ENCODE measurements at regions not wholly inside any gene's neighbourhood (a gene's known extent, or its start where the extent isn't known, plus 50 kb on each side); places are given as distances from the start of the nearest gene placed in this dataset.
"Not testable (repeated sequence)": the region's sequence is repeated elsewhere in the genome, so short reads cannot be mapped to it uniquely, and the experiment has no call there.

DNA sequence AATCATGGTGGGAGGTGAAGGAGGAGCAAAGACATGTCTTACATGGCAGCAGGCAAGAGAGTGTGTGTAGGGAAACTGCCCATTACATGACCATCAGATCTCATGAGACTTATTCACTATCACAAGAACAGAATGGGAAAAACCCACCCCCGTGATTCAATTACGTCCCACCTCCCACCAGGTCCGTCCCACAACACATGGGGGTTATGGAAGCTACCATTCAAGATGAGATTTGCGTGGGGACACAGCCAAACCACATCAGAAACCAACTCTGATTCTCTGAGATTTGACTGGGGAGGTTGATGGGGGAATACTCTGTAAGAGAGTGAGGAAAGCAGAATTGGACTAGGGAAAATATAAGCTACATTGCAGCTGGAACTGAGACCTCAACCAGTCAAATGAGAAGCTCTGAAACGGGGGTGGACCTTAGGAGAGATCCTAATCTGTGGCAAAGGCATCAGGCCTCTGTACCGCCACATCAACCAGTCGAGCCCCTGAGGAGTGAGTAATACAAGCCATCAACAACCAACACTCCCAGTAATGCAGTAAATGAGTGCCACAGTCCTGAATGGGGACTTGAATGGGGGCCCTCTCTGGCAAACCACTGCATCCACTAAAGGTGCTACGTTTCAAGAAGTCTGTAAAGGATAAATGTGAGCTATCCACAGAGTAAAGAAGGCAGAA is 207.9 kb upstream of the GADL1 start:
- FAIRE-seq, result no peak

DNA sequence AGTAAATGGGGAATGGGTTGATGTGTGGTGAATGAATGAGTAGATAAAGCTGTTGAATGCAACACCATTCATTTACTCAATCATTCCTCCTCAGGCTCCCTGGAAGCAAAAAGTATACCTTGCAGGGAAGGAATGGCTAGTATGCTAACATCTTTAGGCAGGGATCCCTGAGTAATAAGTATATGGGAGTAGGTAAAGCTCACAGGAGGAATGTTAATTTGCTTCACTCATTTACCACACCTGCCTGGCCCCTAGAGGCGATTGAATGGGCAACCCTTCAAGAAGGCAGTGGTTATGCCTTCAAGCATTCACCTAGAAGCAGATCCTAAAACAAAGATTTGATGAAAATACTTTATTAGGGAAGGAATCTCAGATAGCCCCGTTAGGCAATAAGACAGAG is 208.7 kb upstream of the GADL1 start:
- FAIRE-seq, result no peak

GRCh38 chr3:31103623-31104180 is 209.2 kb upstream of the GADL1 start:
- FAIRE-seq, result no peak

DNA sequence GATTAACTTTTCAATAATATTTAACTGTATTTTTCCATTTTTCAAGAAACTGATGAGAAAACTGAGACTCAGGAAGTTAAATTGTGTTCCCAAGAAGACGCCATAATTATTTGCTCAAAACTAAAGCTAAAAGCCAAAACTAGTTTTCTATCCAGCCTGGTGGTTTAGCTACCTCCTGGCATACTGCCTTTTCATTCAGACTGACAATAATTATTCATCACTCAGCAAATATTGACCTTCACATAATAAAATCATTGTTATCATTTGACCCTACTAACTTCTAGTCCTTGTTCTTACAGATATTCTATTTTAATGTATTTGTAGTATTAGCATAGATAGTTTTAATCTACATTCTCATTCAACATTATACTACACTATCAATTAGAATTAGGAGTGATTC is 210.6 kb upstream of the GADL1 start:
- FAIRE-seq, result no peak

DNA sequence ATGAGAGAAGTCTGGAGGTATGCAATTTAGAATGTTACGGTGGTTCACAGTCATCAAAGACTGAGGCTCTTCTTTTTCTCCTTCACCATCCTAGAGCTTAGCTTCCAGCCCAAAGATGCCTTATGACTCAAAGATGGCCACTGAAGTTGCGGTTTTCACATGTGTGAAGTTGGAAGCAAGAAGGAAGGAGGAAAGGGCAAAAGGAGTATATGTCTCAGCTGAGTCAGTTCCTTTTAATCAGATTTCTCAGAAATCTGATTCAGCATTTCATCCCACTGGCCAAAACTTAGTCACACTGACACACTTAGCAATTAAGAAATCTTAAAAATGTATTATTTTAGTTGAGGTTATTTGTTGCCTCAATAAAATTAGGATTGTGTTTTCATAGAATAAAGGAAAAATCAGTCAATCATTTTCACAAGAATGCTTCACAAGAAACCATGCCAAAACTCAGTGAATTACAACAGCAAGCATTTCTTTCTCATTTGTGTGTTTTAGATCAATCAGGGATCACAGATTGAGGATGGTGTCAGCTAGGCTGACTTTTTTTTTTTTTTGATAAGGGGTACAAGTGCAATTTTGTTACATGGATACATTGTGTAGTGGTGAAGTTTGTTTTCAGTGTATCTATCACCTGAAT is 211.1 kb upstream of the GADL1 start:
- no peak for FAIRE-seq

DNA sequence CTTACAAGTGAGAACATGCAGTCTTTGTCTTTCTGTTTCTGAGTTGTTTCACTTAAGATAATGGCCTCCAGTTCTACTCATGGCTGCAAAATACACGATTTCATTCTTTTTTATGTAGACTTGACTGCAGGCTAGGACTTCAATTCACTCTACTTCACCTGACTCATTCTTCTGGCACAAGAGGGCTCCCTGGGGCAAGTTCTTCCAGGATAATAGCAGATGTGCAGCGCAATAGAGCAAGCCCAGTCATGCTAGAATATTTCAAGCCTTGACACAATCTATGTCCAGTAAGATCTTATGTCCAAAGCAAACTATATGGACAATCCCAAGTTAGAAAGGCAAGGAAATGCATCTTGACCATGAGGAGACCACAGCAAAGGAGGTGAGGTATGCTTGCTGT is 211.7 kb upstream of the GADL1 start:
- no peak for FAIRE-seq

GRCh38 chr3:31106912-31107311 is 212.5 kb upstream of the GADL1 start:
- no peak for FAIRE-seq

DNA sequence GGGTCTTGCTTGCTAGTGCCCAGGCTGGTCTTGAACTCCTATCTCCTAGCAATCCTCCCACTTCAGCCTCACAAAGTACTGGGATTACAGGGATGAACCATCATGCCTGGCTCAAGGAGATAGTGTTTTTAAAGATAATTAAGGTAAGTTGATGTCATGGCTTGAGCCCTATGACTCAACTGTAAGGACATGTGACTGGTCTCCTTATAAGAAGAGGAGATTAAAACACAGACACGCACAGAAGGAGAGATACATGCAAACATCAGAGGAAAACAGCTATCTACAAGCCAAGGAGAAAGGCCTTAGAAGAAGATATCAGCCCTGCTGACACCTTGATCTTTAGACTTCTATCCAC is 220.4 kb upstream of the GADL1 start:
- FAIRE-seq, result no peak

DNA sequence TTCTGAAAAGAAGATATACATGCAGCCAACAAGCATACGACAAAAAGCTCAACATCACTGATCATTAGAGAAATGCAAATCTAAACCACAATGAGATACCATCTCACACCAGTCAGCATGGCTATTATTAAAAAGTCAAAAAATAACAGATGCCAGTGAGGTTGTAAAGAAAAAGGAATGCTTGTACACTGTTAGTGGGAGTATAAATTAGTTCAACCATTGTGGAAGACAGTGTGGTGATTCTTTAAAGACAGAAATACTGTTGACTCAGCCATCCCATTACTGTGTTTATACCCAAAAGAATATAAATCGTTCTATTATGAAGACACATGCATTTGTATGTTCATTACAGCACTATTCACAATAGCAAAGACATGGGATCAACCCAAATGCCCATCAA is 221.1 kb upstream of the GADL1 start:
- FAIRE-seq, result not testable (repeated sequence)

DNA sequence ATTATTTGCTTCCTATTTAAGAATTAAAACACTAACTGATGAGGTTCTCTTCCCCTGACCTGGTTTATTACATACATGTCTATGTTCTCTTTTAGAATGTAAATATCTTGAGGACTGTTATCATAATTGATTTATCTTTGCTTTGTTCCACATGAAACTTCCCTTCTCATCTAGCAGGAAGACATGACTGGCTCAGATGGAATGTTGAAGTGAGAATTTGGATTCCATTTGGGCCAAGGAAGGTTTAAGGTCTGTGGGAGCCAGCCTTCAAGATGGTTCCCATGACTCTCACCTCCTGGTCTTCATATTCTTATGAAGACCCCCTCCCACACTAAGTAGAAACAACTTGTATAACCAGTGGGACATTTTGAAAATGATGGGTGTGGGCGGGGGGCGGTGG is 222.2 kb upstream of the GADL1 start:
- no peak for FAIRE-seq

DNA sequence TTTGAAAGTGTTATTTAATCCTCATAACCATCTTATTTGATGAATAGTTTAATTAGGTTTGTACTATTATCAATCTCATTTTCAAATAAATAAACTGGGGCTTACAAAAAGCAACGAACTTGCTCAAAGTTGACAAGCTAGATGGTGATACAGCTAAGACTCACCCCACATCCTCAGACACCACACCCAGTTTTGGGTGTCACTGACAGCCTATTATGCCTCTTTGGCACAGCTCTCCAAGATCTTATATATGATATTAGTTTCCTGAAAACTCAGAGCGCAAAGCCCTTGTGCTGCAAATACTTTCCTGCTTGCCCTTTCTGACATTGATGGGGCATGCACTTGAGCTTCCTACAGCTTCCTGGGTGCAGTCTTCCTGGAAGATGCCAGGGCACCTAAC is 223.4 kb upstream of the GADL1 start:
- no peak for FAIRE-seq

GRCh38 chr3:31124373-31124772 is 229.9 kb upstream of the GADL1 start:
- FAIRE-seq, result no peak

GRCh38 chr3:31125413-31126020 is 231.1 kb upstream of the GADL1 start:
- FAIRE-seq, result no peak

DNA sequence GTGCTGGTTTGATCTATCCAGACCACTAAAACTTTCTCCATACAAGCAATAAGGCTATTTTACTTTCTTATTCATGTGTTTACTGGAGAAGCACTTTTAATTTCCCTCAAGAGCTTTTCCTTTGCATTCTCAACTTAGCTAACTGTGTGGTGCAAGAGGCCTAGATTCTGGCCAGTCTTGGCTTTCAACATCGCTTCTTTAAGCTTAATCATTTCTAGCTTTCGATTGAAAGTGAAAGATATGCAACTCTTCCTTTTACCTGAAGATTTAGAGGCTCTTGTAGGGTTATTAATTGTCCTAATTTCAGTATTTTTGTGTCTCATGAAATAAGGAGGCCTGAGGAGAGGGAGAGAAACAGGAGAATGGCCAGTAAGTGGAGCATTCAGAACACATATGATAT is 234.8 kb upstream of the GADL1 start:
- no peak for FAIRE-seq

DNA sequence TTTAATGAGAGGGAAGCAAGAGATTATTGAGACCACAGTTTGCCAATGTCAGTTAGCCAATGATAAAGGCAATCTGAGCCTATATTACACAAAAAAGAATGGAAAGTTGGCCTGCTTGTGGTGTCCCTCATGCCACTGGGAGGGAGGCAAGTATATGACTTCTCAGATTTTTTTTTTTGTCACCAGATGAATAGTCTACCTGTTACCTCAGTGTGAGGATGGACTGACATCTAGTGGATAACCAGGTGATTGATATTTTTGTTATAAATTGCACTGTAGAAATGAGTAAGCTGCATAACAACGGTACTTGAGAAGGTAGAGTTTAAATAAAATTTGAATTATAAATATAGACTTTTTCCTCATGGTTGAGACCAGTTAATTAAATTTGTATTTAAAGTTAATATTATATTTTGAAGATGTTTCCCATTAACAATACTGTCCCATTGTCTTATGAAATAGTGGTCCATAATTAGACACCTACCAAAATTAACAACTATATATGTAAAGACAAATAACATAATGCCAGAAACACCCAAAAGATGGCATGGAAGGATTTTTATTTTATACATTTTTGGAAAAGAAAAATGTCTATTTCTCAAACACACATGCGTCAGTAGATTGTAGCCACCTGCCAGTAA is 237.8 kb upstream of the GADL1 start:
- FAIRE-seq, result peak; percentile 24

- FAIRE-seq, result no peak
Measured at GRCh38 chr3:31133541-31133940, 239.1 kb upstream of the GADL1 start.

DNA sequence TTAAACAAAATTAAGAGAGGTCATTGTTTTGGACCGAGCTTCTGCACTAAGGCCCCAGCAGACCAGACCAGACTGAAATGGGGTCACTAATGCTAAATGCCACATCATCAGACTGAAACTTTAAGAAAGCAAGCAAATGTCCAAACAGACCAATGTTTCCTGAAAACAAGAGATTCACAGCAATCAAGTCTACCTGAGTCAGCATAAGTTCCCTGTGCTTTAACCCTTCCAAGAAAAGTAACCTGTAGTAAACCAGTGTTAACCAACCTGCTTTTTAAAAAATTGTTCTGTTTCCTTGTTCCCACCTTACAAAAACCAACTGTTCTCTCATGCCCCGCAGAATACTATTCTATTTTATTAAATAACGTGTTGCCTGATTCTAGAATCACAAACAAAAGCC is 241.1 kb upstream of the GADL1 start:
- no peak for FAIRE-seq

DNA sequence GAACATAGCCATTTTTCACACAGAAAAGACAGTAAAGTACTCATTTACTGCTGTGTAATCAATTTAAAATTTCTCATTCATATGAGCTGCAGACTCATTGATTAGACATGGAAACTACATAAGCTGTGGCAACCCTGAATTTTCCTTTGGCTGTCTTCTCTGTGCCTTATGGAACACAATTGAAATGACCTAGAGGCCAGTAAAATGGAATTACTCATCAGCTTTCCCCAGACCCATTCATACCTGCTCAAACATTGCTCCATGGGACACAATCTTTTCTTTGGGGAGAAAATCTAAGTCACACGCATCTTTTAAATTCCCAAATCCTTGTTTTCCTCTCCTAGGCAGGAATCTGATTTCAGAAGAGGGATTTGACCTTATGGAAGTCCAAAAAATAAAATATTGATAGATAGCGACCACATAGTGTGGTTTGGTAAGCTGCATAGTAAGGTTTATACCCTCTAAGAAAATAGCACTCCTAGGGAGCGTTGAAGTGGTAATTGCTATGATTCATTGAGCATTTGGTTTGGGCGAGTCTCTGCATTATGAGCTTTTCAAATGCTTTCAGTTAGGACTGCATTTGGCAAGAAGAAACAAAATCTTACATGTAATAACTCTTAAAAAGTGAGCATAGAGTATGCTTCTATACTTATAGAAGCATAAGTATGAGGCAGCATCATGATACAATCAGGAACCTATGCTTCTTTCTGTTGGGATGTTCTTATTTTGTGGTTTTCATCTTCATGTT is 243.4 kb upstream of the GADL1 start:
- no peak for FAIRE-seq

GRCh38 chr3:31140470-31140869 is 246.0 kb upstream of the GADL1 start:
- no peak for FAIRE-seq

DNA sequence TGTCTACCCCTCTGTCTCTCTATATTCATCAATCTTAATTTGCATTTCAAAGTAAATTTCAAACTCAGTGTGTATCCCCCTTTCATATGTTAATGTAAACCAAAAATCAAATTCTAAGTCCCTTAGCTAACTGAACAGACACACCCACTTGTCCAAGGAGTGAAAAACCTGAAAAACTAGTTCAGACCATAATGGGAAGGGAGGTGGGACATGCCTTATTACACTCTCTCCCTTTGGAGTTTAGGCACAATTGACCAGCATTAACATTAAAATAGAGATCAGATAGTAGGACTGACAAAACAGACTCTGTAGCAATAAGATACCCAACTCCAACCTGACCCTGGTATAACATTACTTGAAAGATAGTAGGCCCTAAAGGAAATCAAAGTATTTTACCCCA is 247.7 kb upstream of the GADL1 start:
- no peak for FAIRE-seq

DNA sequence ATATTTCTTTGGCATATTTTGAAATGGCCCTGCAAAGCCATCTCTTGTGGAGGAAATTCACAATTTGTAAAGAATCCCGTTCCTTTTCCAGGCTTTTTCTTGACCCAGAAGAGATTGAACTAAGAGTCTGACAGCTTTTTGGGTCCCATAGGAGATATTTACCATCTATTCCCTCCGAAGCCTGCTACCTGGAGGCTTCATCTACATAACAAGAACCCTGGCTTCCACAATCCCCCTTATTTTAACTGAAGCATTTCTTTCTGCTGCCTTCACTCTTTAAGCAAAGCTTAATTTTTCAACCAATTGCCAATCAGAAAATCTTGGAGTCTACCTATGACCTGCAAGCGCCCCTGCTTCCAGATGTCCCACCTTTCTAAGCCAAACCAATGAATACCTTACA is 248.1 kb upstream of the GADL1 start:
- FAIRE-seq, result no peak

- FAIRE-seq, result no peak
Measured at GRCh38 chr3:31145062-31145461, 250.6 kb upstream of the GADL1 start.

DNA sequence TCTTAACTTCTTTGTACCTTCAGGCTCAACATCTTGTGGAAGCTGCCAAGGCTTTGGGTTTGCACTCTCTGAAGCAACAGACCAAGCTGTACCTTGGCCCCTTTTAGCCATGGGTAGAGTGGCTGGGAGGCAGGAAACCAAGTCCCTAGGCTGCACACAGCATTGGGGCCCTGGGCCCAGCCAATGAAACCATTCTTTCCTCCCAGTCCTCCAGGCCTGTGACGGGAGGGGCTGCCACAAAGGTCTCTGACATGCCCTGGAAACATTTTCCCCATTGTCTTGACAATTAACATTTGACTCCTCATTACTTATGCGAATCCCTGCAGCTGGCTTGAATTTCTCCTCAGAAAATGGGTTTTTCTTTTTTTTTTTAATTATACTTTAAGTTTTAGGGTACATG is 253.1 kb upstream of the GADL1 start:
- FAIRE-seq, result no peak

Data from colon (tissue), 2 donors.